Neuronal stem cell (in vitro differentiated cells): ENCODE measurements at regions not wholly inside any gene's neighbourhood (a gene's known extent, or its start where the extent isn't known, plus 50 kb on each side); places are given as distances from the start of the nearest gene placed in this dataset.
A peak's percentile ranks its signal among the peaks of the same experiment; 100 is the strongest.
"Not testable (repeated sequence)": the region's sequence is repeated elsewhere in the genome, so short reads cannot be mapped to it uniquely, and the experiment has no call there.

Source experiments
- DNase-seq: peaks from one replicate; pipeline ENCODE4 v3.0.0-alpha.2; 2013; ENCODE audit warnings: low spot score
- H2AFZ ChIP-seq: one replicate; pipeline ENCODE4 v1.6.1; 2013; ENCODE audit warnings: mild to moderate bottlenecking, low read length, inconsistent platforms
- H2AK5ac ChIP-seq: 2 replicates; pipeline ENCODE4 v1.6.1; 2013; ENCODE audit warnings: low read depth, mild to moderate bottlenecking, inconsistent platforms, low read length, moderate library complexity, mixed read lengths
- H2BK120ac ChIP-seq: 2 replicates; pipeline ENCODE4 v1.6.1; 2013; ENCODE audit warnings: low read depth, mild to moderate bottlenecking, inconsistent platforms, low read length, moderate library complexity, mixed read lengths
- H2BK12ac ChIP-seq: one replicate; pipeline ENCODE4 v1.6.1; 2013; ENCODE audit warnings: low read length, inconsistent platforms
- H2BK15ac ChIP-seq: 2 replicates; pipeline ENCODE4 v1.6.1; 2013; ENCODE audit warnings: mild to moderate bottlenecking, low read length, inconsistent platforms, mixed read lengths
- H2BK5ac ChIP-seq: one replicate; pipeline ENCODE4 v1.6.1; 2013; ENCODE audit warnings: inconsistent platforms, mild to moderate bottlenecking, low read length, moderate library complexity
- H3K14ac ChIP-seq: one replicate; pipeline ENCODE4 v1.6.1; 2013; ENCODE audit warnings: low read length, inconsistent platforms
- H3K18ac ChIP-seq: 2 replicates; pipeline ENCODE4 v1.6.1; 2013; ENCODE audit warnings: low read length, inconsistent platforms
- H3K23ac ChIP-seq: 2 replicates; pipeline ENCODE4 v1.6.1; 2013; ENCODE audit warnings: low read depth, mild to moderate bottlenecking, mixed read lengths, low read length, inconsistent platforms; ENCODE audit not compliant: poor library complexity
- H3K27ac ChIP-seq: replicated peaks from 3 replicates; pipeline ENCODE4 v1.5.1; 2013; ENCODE audit warnings: low read length, inconsistent platforms
- H3K27me3 ChIP-seq, 3 experiments: 2 replicates each; pipeline ENCODE4 v1.6.1; 2013; ENCODE audit warnings: low read length in 3 of 3, mild to moderate bottlenecking in 2 of 3, inconsistent platforms in 1 of 3, low read depth in 1 of 3, mixed read lengths in 1 of 3, moderate library complexity in 1 of 3; ENCODE audit not compliant: control insufficient read depth in 3 of 3, insufficient read depth in 3 of 3
- H3K36me3 ChIP-seq, 2 donors: replicated peaks in 1 of 2; 2 replicates each; pipeline ENCODE4 v1.6.1; 2013; ENCODE audit warnings: low read length in 2 of 2; ENCODE audit not compliant: control insufficient read depth in 2 of 2, insufficient read depth in 2 of 2
- H3K4ac ChIP-seq: 2 replicates; pipeline ENCODE4 v1.6.1; 2013; ENCODE audit warnings: inconsistent platforms, mild to moderate bottlenecking, low read length, moderate library complexity
- H3K4me1 ChIP-seq, 2 donors: 1 replicate in 1 of 2; 2 replicates in 1 of 2; pipeline ENCODE4 v1.6.1; 2013; ENCODE audit warnings: low read length in 2 of 2, low read depth in 1 of 2; ENCODE audit not compliant: control insufficient read depth in 2 of 2, insufficient read depth in 1 of 2
- H3K4me2 ChIP-seq: one replicate; pipeline ENCODE4 v1.6.1; 2013; ENCODE audit warnings: mild to moderate bottlenecking, low read length, inconsistent platforms; ENCODE audit not compliant: insufficient read depth, poor library complexity, severe bottlenecking
- H3K4me3 ChIP-seq, 2 donors: 2 replicates each; pipeline ENCODE4 v1.5.1; 2013; ENCODE audit warnings: low read length in 2 of 2, mild to moderate bottlenecking in 2 of 2, inconsistent platforms in 1 of 2, moderate library complexity in 1 of 2
- H3K79me1 ChIP-seq: one replicate; pipeline ENCODE4 v1.6.1; 2013; ENCODE audit warnings: low read depth, mild to moderate bottlenecking, inconsistent platforms, low read length, moderate library complexity
- H3K9ac ChIP-seq: one replicate; pipeline ENCODE4 v1.6.1; 2013; ENCODE audit warnings: mild to moderate bottlenecking, low read depth, low read length, inconsistent platforms; ENCODE audit not compliant: poor library complexity
- H3K9me3 ChIP-seq, 2 donors: replicated peaks in 1 of 2; 2 replicates each; pipeline versions ENCODE3 to v1.6.1; 2013; ENCODE audit warnings: low read length in 2 of 2, mild to moderate bottlenecking in 2 of 2, inconsistent platforms in 1 of 2, low read depth in 1 of 2, mixed read lengths in 1 of 2, moderate library complexity in 1 of 2; ENCODE audit not compliant: control insufficient read depth in 2 of 2, insufficient read depth in 1 of 2
- H4K8ac ChIP-seq: one replicate; pipeline ENCODE4 v1.6.1; 2013; ENCODE audit warnings: low read depth, mild to moderate bottlenecking, inconsistent platforms, low read length, moderate library complexity
- H4K91ac ChIP-seq: one replicate; pipeline ENCODE4 v1.6.1; 2013; ENCODE audit warnings: low read length, low read depth, mild to moderate bottlenecking, inconsistent platforms; ENCODE audit not compliant: poor library complexity
- WGBS, 2 donors: extraction: QIAGEN DNeasy Blood & Tissue Kit; methylation state at CpG; one replicate each; pipeline ENCODE4 v1.1.7; 2013; ENCODE audit warnings: missing lambda C conversion rate in 2 of 2, mixed read lengths in 1 of 2; ENCODE audit not compliant: insufficient read length in 2 of 2, insufficient replicate concordance in 1 of 2; ENCODE audit errors: extremely low coverage in 2 of 2; 5-methylcytosine and 5-hydroxymethylcytosine counted together

DNA sequence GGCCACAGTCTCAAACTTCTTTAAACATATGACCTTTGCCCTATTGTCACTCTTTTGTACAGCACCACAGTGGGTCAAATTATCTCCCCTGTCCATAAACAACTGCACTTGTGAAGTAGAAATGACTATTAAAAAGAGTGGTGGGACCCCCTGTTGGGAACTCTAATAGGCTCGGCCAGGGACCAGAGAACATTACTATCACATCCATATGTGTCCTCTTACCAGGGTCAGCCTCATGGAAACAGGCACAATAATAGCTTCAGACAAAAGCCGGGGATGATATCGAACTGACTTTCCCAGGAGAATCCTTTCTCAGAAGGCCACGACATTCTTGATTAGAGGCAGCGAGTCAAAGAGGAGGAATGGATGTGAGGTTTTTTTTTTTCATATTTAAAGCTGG is 96.6 kb downstream of the NKX2-1 start:
- Histone ChIP-seq H3K4me2 (no peak overlapping the region), H2BK15ac (no peak overlapping the region), H3K9ac (no peak overlapping the region), H2BK5ac (no peak overlapping the region), H3K79me1 (no peaks in the 10 kb centered on the region), H4K8ac (no peak overlapping the region), H3K14ac (no peak overlapping the region), H3K23ac (no peak overlapping the region), H2BK120ac (no peak overlapping the region), H3K4me1 (peaks cover 0 to 12% of the 10 kb centered on the region in 2 donors), H3K4ac (no peak overlapping the region), H3K36me3 (no peaks in the 10 kb centered on the region), H3K18ac (no peak overlapping the region), H4K91ac (no peak overlapping the region), H3K27ac (no peak overlapping the region), H2AFZ (no peak overlapping the region), H3K9me3 (no peaks in the 10 kb centered on the region), H3K27me3 (peaks cover 0 to 88% (median 7%) of the 10 kb centered on the region in 3 experiments), H2AK5ac (no peak overlapping the region), H3K4me3 (no peak overlapping the region), H2BK12ac (no peak overlapping the region)
- DNase-seq, result peak; percentile 43
- WGBS, 2 donors, result no CpG with 5 or more reads among the region's 5 CpGs

DNA sequence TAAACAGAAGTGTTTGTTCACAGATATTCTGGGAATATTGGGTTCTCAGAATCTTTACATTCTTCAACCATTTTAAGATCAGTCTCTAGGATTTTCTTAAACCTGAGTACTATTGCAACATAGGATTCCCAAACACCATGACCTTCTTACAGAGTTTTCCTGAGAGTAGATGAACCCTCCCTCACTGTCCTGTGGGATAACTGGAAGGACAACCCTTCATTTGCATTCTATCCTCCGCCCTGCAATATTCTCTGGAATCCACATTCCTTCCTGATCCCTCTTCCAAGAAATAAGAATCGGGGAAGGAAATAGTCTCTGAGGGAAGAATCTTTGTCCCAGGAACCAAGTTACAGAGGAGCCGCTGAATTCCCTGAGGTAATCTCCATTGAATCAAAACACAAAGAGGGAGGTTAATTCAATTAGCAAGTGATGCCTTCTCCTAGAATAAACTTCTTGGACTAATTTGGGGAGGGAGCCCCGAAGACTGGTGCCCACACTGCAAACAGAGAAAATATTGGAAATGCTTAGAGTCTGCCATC is 99.8 kb upstream of the MBIP start:
- H3K4ac ChIP-seq, result no peak overlapping the region
- H3K9ac ChIP-seq, result no peak overlapping the region
- no peak overlapping the region for H3K4me2 ChIP-seq
- H3K27ac ChIP-seq, result no peak overlapping the region
- H3K36me3 ChIP-seq, result no peaks in the 10 kb centered on the region
- H2BK12ac ChIP-seq, result no peak overlapping the region
- H3K18ac ChIP-seq, result no peak overlapping the region
- no peak overlapping the region for H2BK15ac ChIP-seq
- no peak overlapping the region for H4K8ac ChIP-seq
- H2BK120ac ChIP-seq, result no peak overlapping the region
- H2AFZ ChIP-seq, result no peak overlapping the region
- no peaks in the 10 kb centered on the region for H3K79me1 ChIP-seq
- peaks cover 0 to 12% of the 10 kb centered on the region in 2 donors for H3K4me1 ChIP-seq
- no peak overlapping the region for H3K14ac ChIP-seq
- H3K27me3 ChIP-seq, result peaks cover 0 to 64% (median 4%) of the 10 kb centered on the region in 3 experiments
- H3K4me3 ChIP-seq, result no peak overlapping the region
- no peak overlapping the region for H3K23ac ChIP-seq
- H2AK5ac ChIP-seq, result no peak overlapping the region
- no CpG with 5 or more reads among the region's 4 CpGs for WGBS, 2 donors
- no peak overlapping the region for H2BK5ac ChIP-seq
- DNase-seq, result peak; percentile 26
- no peak overlapping the region for H4K91ac ChIP-seq
- no peaks in the 10 kb centered on the region for H3K9me3 ChIP-seq

DNA sequence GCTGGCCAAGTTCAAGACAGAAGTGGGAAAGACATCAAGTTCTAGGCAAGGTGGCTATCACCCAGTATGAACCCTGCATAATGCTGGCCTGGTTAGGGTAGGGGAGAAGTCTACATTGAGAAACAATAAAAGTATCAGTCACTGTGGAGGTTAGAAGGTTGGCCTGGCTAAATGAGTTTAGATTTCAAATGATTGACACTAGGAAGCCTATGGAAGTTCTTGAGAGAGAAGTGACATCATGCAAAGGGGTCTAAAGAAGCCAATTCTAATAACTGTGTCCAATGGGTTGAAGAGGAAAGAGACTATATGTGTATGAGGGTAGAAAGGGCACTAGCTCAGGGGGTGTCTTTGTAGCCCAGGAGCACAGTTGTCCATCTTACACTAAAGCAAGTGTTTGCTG is 98.5 kb upstream of the MBIP start:
- Histone ChIP-seq H2BK15ac (no peak overlapping the region), H3K9ac (no peak overlapping the region), H2AK5ac (no peak overlapping the region), H3K36me3 (no peaks in the 10 kb centered on the region), H3K4me1 (peaks cover 0 to 8% of the 10 kb centered on the region in 2 donors), H3K4ac (no peak overlapping the region), H4K8ac (no peak overlapping the region), H2AFZ (no peak overlapping the region), H4K91ac (no peak overlapping the region), H2BK120ac (no peak overlapping the region), H2BK12ac (no peak overlapping the region), H3K27me3 (peaks cover 0 to 51% (median 4%) of the 10 kb centered on the region in 3 experiments), H2BK5ac (no peak overlapping the region), H3K4me3 (no peak overlapping the region), H3K79me1 (no peaks in the 10 kb centered on the region), H3K18ac (no peak overlapping the region), H3K14ac (no peak overlapping the region), H3K4me2 (no peak overlapping the region), H3K9me3 (no peaks in the 10 kb centered on the region), H3K23ac (no peak overlapping the region), H3K27ac (no peak overlapping the region)
- no peak for DNase-seq

GRCh38 chr14:36411951-36412350 is 91.5 kb upstream of the MBIP start:
- H3K4me2 ChIP-seq, result not testable (repeated sequence)

More at GRCh38 chr14:36411951-36412350, 91.5 kb upstream of the MBIP start:
- not testable (repeated sequence) for H3K36me3 ChIP-seq, H4K91ac ChIP-seq, H4K8ac ChIP-seq, H3K9ac ChIP-seq, H3K27ac ChIP-seq, H2AK5ac ChIP-seq, H3K23ac ChIP-seq, DNase-seq, H3K4me1 ChIP-seq, H3K4me3 ChIP-seq, H3K4ac ChIP-seq, H2AFZ ChIP-seq, H3K79me1 ChIP-seq, H2BK12ac ChIP-seq, H3K27me3 ChIP-seq, H3K18ac ChIP-seq, H2BK5ac ChIP-seq, H2BK15ac ChIP-seq, H3K14ac ChIP-seq, H3K9me3 ChIP-seq, H2BK120ac ChIP-seq
- no CpG with 5 or more reads among the region's 17 CpGs for WGBS, 2 donors
